ENCODE measurements at regions not wholly inside any gene's neighbourhood (a gene's known extent, or its start where the extent isn't known, plus 50 kb on each side); places are given as distances from the start of the nearest gene placed in this dataset.

DNA sequence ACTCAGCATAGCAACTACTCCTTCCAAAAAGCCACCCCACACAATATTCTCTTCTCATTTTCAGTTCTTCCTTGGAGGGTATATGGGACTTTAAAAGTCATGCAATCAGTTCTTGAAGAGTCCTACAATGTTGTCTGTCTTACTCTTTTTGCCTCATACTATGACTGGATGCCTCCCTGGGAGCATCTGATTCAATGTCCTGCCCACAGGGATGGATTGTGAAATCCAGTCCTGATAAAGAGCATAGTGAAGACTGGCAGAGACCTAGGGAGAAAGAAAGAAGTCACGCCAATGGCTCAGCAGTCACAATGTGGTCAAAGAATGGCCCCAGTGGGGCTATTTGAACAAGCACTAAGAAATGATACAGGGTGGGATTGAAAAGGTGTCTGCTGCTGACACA, 155.1 kb upstream of the SERPINE2 start:
- H2AFZ ChIP-seq (ENCODE audit: low read depth, low read length): no peak overlapping the region
- H3K4me2 ChIP-seq (ENCODE audit: low read length): no peak overlapping the region
- H3K79me2 ChIP-seq (replicated peaks; ENCODE audit: insufficient read depth, low read length): no peaks in the 10 kb centered on the region
- no peaks in the 10 kb centered on the region for H3K9me2 ChIP-seq (ENCODE audit: insufficient read depth, low read length)
- H3K4me3 ChIP-seq (ENCODE audit: low read length): no peak overlapping the region
- no peaks in the 10 kb centered on the region for H3K27me3 ChIP-seq (ENCODE audit: insufficient read depth, low read depth, low read length)
- no peaks in the 10 kb centered on the region for H3K9me3 ChIP-seq (ENCODE audit: low read length)
- H3K27ac ChIP-seq (ENCODE audit: low read length): no peak overlapping the region
- no peak for TF ChIP-seq POLR2AphosphoS5 (IDR thresholded peaks at IDR 0.05)
- TF ChIP-seq TAF1 (IDR thresholded peaks at IDR 0.05; ENCODE audit: low read depth): no peak
- TF ChIP-seq, protein P1, sequence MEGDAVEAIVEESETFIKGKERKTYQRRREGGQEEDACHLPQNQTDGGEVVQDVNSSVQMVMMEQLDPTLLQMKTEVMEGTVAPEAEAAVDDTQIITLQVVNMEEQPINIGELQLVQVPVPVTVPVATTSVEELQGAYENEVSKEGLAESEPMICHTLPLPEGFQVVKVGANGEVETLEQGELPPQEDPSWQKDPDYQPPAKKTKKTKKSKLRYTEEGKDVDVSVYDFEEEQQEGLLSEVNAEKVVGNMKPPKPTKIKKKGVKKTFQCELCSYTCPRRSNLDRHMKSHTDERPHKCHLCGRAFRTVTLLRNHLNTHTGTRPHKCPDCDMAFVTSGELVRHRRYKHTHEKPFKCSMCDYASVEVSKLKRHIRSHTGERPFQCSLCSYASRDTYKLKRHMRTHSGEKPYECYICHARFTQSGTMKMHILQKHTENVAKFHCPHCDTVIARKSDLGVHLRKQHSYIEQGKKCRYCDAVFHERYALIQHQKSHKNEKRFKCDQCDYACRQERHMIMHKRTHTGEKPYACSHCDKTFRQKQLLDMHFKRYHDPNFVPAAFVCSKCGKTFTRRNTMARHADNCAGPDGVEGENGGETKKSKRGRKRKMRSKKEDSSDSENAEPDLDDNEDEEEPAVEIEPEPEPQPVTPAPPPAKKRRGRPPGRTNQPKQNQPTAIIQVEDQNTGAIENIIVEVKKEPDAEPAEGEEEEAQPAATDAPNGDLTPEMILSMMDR (IDR thresholded peaks at IDR 0.05; ENCODE audit: poor library complexity, severe bottlenecking): no peak
- TF ChIP-seq EZH2 (IDR thresholded peaks at IDR 0.05; ENCODE audit: borderline replicate concordance, insufficient read depth, low read length, poor library complexity, severe bottlenecking): no peak
- no peak for TF ChIP-seq RAD21 (conservative IDR thresholded peaks at IDR 0.05)
- TF ChIP-seq SMC3 (conservative IDR thresholded peaks at IDR 0.05; ENCODE audit: poor library complexity): no peak
- no peak for TF ChIP-seq EP300 (conservative IDR thresholded peaks at IDR 0.05; ENCODE audit: poor library complexity, severe bottlenecking)
- TF ChIP-seq MXI1 (conservative IDR thresholded peaks at IDR 0.05; ENCODE audit: poor library complexity, severe bottlenecking): no peak
- TF ChIP-seq, protein P2, sequence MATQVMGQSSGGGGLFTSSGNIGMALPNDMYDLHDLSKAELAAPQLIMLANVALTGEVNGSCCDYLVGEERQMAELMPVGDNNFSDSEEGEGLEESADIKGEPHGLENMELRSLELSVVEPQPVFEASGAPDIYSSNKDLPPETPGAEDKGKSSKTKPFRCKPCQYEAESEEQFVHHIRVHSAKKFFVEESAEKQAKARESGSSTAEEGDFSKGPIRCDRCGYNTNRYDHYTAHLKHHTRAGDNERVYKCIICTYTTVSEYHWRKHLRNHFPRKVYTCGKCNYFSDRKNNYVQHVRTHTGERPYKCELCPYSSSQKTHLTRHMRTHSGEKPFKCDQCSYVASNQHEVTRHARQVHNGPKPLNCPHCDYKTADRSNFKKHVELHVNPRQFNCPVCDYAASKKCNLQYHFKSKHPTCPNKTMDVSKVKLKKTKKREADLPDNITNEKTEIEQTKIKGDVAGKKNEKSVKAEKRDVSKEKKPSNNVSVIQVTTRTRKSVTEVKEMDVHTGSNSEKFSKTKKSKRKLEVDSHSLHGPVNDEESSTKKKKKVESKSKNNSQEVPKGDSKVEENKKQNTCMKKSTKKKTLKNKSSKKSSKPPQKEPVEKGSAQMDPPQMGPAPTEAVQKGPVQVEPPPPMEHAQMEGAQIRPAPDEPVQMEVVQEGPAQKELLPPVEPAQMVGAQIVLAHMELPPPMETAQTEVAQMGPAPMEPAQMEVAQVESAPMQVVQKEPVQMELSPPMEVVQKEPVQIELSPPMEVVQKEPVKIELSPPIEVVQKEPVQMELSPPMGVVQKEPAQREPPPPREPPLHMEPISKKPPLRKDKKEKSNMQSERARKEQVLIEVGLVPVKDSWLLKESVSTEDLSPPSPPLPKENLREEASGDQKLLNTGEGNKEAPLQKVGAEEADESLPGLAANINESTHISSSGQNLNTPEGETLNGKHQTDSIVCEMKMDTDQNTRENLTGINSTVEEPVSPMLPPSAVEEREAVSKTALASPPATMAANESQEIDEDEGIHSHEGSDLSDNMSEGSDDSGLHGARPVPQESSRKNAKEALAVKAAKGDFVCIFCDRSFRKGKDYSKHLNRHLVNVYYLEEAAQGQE (IDR thresholded peaks at IDR 0.05; ENCODE audit: borderline replicate concordance): no peak
- H3F3A ChIP-seq (ENCODE audit: insufficient read depth, low read length, poor library complexity, severe bottlenecking): no peaks in the 10 kb centered on the region
- H4K20me1 ChIP-seq (ENCODE audit: insufficient read depth): no peaks in the 10 kb centered on the region
- no peaks in the 10 kb centered on the region for H3K36me3 ChIP-seq (ENCODE audit: insufficient read depth, low read length)
- no peak overlapping the region for H3K9ac ChIP-seq (ENCODE audit: low read length)

DNA sequence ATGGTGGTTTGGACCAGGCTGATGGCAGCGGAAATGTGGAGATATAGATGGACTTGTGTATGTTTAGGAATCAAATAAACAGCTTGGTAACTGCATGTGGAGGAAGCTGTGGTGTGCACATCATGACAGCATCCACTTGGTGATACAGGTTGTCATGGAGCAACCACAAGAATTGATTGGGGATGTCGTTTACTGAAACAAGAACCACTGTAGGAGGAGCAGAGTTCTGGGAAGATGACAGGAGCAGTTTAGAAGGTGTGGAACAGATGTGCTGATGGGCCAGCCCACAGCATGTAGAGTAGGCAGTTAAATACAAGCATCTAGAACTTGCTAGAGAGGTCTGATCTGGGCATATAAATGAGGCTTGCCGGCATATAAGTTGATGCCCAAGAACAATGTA, 152.4 kb upstream of the SERPINE2 start:
- H4K20me1 ChIP-seq (ENCODE audit: insufficient read depth): no peaks in the 10 kb centered on the region
- H3K4me3 ChIP-seq (ENCODE audit: low read length): no peak overlapping the region
- H3F3A ChIP-seq (ENCODE audit: insufficient read depth, low read length, poor library complexity, severe bottlenecking): no peaks in the 10 kb centered on the region
- no peak overlapping the region for H3K4me2 ChIP-seq (ENCODE audit: low read length)
- H2AFZ ChIP-seq (ENCODE audit: low read depth, low read length): no peak overlapping the region
- H3K79me2 ChIP-seq (replicated peaks; ENCODE audit: insufficient read depth, low read length): no peaks in the 10 kb centered on the region
- H3K27me3 ChIP-seq (ENCODE audit: insufficient read depth, low read depth, low read length): no peaks in the 10 kb centered on the region
- H3K27ac ChIP-seq (ENCODE audit: low read length): no peak overlapping the region
- TF ChIP-seq SMC3 (conservative IDR thresholded peaks at IDR 0.05; ENCODE audit: poor library complexity) (no peak), POLR2AphosphoS5 (IDR thresholded peaks at IDR 0.05) (no peak), MXI1 (conservative IDR thresholded peaks at IDR 0.05; ENCODE audit: poor library complexity, severe bottlenecking) (no peak), EZH2 (IDR thresholded peaks at IDR 0.05; ENCODE audit: borderline replicate concordance, insufficient read depth, low read length, poor library complexity, severe bottlenecking) (no peak), EP300 (conservative IDR thresholded peaks at IDR 0.05; ENCODE audit: poor library complexity, severe bottlenecking) (no peak), TAF1 (IDR thresholded peaks at IDR 0.05; ENCODE audit: low read depth) (no peak), RAD21 (conservative IDR thresholded peaks at IDR 0.05) (no peak)
- TF ChIP-seq, protein P2 (IDR thresholded peaks at IDR 0.05; ENCODE audit: borderline replicate concordance): no peak
- TF ChIP-seq, protein P1 (IDR thresholded peaks at IDR 0.05; ENCODE audit: poor library complexity, severe bottlenecking): no peak
- H3K9me3 ChIP-seq (ENCODE audit: low read length): no peaks in the 10 kb centered on the region
- H3K9ac ChIP-seq (ENCODE audit: low read length): no peak overlapping the region
- H3K36me3 ChIP-seq (ENCODE audit: insufficient read depth, low read length): no peaks in the 10 kb centered on the region
- H3K9me2 ChIP-seq (ENCODE audit: insufficient read depth, low read length): no peaks in the 10 kb centered on the region

Data from neural cell (in vitro differentiated cells).